HG03064 (cell line): ENCODE measurements at regions not wholly inside any gene's neighbourhood (a gene's known extent, or its start where the extent isn't known, plus 50 kb on each side); places are given as distances from the start of the nearest gene placed in this dataset.

Experiments used
- ATAC-seq: cut with Tn5 transposase; IDR thresholded peaks from one replicate; pipeline ENCODE4 v1.9.1; 2021; ENCODE audit warnings: low read depth; ENCODE audit not compliant: unreplicated experiment

DNA sequence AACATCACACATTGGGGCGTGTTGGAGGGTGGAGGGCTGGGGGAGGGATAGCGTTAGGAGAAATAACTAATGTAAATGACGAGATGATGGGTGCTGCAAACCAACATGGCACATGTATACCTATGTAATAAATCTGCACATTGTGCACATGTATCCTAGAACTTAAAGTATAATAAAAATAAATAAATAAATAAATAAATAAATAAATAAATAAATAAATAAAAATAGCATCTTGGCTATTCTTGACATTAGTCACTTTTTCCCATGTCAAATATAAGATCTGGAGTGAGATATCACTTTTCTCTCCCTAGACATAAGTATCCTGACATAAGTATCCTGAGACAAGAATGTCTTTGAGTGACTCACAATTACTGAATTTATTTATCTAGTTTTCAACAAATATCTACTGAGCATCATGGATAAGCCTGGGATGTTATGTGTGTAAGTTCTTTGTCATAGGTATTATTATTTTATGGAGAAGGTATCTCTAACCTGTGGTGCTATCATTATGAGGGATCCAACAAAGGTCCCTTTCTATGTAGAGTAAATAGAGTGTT lies 691.3 kb downstream of the SORCS1 start:
- no peak for ATAC-seq

DNA sequence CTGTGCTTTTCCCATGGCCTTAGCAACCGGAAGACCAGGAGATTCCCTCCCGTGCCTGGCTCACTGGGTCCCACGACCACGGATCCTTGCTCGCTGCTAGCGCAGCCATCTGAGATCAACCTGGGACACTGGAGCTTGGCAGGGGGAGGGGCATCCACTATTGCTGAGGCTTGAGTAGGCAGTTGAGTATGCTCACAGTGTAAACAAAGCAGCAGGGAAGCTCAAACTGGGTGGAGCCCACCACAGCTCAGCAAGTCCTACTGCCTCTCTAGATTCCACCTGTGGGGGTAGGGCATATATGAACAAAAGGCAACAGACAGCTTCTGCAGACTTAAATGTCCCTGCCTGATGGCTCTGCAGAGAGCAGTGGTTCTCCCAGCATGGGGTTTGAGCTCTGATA lies 697.0 kb downstream of the SORCS1 start:
- ATAC-seq = no peak

- ATAC-seq = no peak
These were observed 707.0 kb downstream of the SORCS1 start for GRCh38 chr10:106457522-106457921.

GRCh38 chr10:106454233-106454632 lies 710.3 kb downstream of the SORCS1 start:
- no peak for ATAC-seq

- ATAC-seq = no peak
These were observed 713.5 kb downstream of the SORCS1 start for GRCh38 chr10:106450966-106451365.

GRCh38 chr10:106446920-106447319 lies 717.6 kb downstream of the SORCS1 start:
- no peak for ATAC-seq

DNA sequence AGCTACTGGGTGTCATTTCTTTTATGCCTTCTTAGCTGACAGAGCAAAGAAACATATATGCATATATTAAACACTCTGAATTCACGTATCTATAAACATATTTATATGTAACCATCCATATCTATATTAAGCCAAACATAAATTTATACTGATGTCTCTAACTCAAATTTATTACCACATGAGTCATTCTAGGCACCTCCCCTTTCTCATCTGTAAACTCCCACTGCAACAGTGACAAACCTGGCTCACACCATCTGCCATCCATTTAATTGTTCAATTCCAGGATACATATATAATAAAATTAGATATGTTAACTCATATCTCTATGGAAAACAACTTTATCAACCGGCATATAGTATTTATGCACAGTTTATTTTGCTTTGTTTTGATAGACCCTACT lies 722.3 kb downstream of the SORCS1 start:
- ATAC-seq = no peak

GRCh38 chr10:106440767-106441166 lies 723.7 kb downstream of the SORCS1 start:
- ATAC-seq = no peak

DNA sequence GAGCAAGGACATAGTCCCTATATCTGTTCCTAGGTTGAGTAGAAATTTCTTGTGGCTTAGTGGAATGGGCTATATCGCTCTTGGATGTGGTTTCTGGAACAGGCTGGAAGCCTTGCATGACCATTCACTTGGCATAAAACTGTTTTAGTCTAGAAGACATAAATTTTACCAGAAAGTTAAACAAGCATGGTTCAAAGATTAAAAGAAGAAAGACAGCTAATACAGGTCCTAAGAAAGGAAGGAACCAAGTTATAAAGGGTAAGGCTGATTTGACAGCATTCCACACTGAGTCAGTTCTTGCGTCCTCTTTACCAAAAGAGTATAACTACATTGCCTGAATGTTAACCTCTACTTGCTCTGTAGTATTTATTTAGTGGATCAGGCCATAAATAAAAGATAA lies 724.2 kb downstream of the SORCS1 start:
- ATAC-seq = no peak

- no peak for ATAC-seq
These were observed 725.1 kb downstream of the SORCS1 start for GRCh38 chr10:106439366-106439765.

DNA sequence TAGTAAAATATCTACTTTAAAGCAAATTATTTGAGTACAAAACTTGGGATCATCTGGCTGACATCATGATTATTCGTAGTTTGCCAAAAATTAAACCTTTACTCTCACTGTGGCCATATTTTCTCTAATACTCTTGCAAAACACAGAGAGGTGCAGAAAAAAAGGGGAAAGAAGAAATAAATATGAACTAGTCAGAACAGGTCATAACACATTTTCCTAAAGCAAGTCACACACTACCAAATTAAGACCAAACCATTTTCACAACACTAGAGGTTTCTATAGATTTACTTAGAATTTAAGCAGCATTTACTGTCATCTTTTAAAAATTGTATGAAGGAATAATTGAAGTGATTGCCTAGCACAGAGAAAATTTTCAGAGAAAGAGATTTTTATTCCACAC lies 726.1 kb downstream of the SORCS1 start:
- no peak for ATAC-seq

DNA sequence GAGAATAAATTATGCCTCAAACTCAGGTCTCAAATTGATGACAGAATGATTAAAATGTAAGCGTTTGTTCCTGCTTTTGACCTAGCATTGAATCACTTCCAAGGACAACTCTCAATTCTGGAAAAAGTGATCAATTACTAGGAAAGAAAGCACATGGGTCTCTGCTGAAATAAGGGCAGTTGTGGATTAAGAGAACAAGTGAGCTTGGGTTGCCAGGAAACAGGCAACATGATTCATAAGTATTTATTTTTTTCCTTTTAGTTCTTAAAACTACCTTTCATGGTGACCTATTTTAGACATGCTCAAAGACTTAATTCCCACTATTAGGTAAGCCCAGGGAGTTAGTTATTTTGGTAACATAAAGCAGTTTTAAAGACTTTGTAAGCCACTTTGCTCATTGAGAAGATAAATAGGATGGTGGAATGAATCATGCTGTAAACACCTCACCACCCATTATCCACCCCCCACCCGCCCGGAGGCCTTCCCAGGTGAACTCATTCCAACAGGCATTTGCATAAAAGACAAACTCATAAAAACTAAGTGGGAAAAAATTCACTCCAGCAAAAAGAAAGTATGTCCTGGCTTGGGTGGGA lies 728.3 kb downstream of the SORCS1 start:
- no peak for ATAC-seq

DNA sequence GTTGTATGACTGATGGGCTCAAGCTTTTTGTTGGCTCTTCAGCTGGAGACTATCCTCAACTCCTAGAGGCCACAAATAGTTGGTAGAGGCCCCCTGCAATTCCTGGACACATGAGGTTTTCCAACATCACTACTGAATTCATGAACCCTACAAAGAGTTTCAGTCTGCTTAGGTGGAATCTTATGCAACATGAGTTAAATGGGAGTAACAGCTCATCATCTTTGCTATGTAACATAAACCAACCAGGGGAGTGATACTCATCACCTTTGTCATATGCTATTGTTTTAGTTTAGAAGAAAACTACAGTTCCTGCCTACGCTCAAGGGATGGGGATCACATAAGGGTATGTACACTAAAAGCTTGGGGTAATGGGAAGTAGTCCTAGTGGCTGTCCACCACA lies 729.4 kb downstream of the SORCS1 start:
- no peak for ATAC-seq

DNA sequence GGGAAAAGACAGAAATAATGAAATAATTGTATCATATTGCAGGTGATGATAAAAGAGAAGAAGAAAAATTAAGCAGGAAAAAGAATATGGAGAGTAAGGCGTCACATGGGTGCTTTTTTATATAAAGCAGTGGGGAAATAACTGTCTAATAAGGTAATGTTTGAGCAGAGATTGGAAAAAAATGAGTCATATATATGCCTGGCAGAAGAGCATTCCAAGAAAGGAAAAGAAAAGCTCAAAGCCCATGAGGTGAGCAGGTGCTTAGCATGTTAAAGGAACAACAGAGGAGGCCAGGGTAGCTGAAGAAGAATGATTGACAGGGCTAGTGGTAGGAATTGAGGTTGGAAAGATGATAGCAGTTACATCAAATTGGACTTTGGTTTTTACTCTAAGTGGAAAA lies 739.5 kb downstream of the SORCS1 start:
- no peak for ATAC-seq

- no peak for ATAC-seq
These were observed 740.5 kb downstream of the SORCS1 start for GRCh38 chr10:106424054-106424453.

- ATAC-seq = no peak
These were observed 754.2 kb downstream of the SORCS1 start for GRCh38 chr10:106410331-106410730.

DNA sequence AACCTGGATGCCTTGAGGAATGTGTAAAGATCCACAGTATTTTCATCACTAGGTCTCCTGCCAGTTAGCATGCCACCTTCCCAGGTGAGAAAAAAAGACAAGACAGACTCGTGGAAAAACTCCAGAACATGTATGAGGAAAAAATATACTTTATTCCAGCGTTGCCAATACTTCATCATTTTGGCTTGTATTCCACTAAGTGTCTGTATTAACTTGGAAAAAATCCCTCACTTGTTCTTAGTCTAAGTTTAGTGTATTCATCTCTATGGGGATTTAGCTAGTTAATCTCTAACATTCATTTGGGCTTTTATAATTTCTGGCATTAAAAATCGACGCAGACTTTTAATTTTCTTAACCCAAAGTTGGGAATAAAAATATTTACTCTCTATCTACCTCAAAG lies 759.4 kb downstream of the SORCS1 start:
- no peak for ATAC-seq

GRCh38 chr10:106402458-106402857 lies 762.0 kb downstream of the SORCS1 start:
- no peak for ATAC-seq

DNA sequence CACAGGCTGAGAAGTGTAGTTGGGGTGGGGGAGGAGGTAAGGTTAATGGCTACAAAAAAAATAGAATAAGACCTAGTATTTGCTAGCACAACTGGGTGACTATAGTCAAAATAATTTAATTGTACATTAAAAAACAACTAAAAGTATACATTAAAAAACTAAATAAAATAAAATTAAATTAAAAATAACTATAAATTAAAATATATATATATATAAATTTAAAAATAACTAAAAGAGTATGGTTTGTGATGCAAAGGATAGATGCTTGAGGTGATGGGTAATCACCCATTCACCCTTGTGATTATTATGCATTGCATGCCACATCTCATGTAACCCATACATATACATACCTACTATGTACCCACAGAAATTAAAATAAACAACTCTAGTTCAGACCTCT lies 762.5 kb downstream of the SORCS1 start:
- ATAC-seq = no peak

DNA sequence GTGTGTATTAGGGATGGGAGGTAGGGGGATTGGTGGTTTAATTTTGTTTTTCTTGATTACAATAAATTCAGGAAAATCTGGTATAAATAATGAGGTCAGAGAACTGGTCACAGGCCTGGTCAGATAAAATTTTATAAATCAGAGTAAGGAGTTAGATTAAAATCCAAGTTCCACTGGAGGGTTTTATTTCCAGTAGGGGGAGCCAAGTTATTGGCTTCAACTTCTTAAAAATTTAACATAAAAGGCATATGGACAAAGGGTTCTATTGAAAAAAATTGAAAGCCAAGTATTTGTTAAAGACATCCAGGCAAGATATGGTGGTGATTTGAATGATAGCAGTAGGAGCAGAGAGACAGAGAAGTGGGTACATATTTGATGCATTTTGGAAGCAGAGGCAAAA lies 763.3 kb downstream of the SORCS1 start:
- ATAC-seq = no peak

- ATAC-seq = no peak
These were observed 765.4 kb downstream of the SORCS1 start for GRCh38 chr10:106399112-106399511.

- no peak for ATAC-seq
These were observed 768.3 kb downstream of the SORCS1 start for GRCh38 chr10:106396192-106396591.
